IMR-90 (cell line): ENCODE measurements at regions not wholly inside any gene's neighbourhood (a gene's known extent, or its start where the extent isn't known, plus 50 kb on each side); places are given as distances from the start of the nearest gene placed in this dataset.

Experiments
- ATAC-seq: fragments of 200-7000 bp; cut with Tn5 transposase; 2 replicates; pipeline ENCODE4 v1.9.1; 2020; ENCODE audit warnings: low read depth, mild to moderate bottlenecking, moderate library complexity
- BruUV-seq: library from RNA; stranded (reverse); fragments of 400-500 nt; replicated peaks from 2 replicates; lab custom pipeline; 2021; lab: Mats Ljungman, UMichigan
- CTCF ChIA-PET: fragments of 300-600 bp; formaldehyde crosslinking; extraction: SDS; loops from one replicate; lab custom pipeline; 2021; ENCODE audit warnings: antibody characterized with exemption; lab: Yijun Ruan, JAX
- POLR2A ChIA-PET: fragments of 300-600 bp; sonication (Branson Sonifier 250); formaldehyde crosslinking; loops from one replicate; lab custom pipeline; 2022; ENCODE audit warnings: antibody characterized with exemption; ENCODE audit not compliant: unreplicated experiment; lab: Charles Lee
- DNase-seq: peaks from one replicate; pipeline ENCODE4 v3.0.0; 2013
- H2AFZ ChIP-seq: replicated peaks from 2 replicates; pipeline ENCODE3; 2013; ENCODE audit warnings: low read length, mild to moderate bottlenecking; ENCODE audit not compliant: poor library complexity
- H2AK5ac ChIP-seq: 2 replicates; pipeline ENCODE4 v1.6.1; 2013; ENCODE audit warnings: low read depth, low read length, inconsistent platforms
- H2AK9ac ChIP-seq: replicated peaks from 2 replicates; pipeline ENCODE3; 2013; ENCODE audit warnings: mild to moderate bottlenecking, low read depth, low read length, moderate library complexity; ENCODE audit not compliant: poor library complexity
- H2BK120ac ChIP-seq: 2 replicates; pipeline ENCODE4 v1.6.1; 2013; ENCODE audit warnings: low read depth, low read length, inconsistent platforms
- H2BK15ac ChIP-seq: 3 replicates; pipeline ENCODE4 v1.6.1; 2013; ENCODE audit warnings: low read depth, low read length, inconsistent platforms
- H2BK20ac ChIP-seq: 2 replicates; pipeline ENCODE4 v1.6.1; 2013; ENCODE audit warnings: low read depth, mild to moderate bottlenecking, inconsistent platforms, low read length, moderate library complexity
- H2BK5ac ChIP-seq: 2 replicates; pipeline ENCODE4 v1.6.1; 2013; ENCODE audit warnings: mild to moderate bottlenecking, low read depth, low read length, inconsistent platforms; ENCODE audit not compliant: poor library complexity, severe bottlenecking
- H3K14ac ChIP-seq: replicated peaks from 2 replicates; pipeline ENCODE4 v1.6.1; 2013; ENCODE audit warnings: low read depth, low read length, inconsistent platforms
- H3K18ac ChIP-seq: 2 replicates; pipeline ENCODE4 v1.6.1; 2013; ENCODE audit warnings: low read depth, low read length, control low read depth
- H3K23ac ChIP-seq: 2 replicates; pipeline ENCODE4 v1.6.1; 2013; ENCODE audit warnings: low read depth, low read length, inconsistent platforms
- H3K27ac ChIP-seq: 2 replicates; pipeline ENCODE4 v1.5.1; 2013; ENCODE audit warnings: mild to moderate bottlenecking, control low read depth, low read length; ENCODE audit not compliant: insufficient read depth
- H3K27me3 ChIP-seq: 2 replicates; pipeline ENCODE4 v1.6.1; 2013; ENCODE audit warnings: low read length; ENCODE audit not compliant: control insufficient read depth, insufficient read depth
- H3K36me3 ChIP-seq: 2 replicates; pipeline ENCODE4 v1.6.1; 2013; ENCODE audit warnings: low read length, mixed read lengths; ENCODE audit not compliant: control insufficient read depth, insufficient read depth
- H3K4ac ChIP-seq: 2 replicates; pipeline ENCODE4 v1.6.1; 2013; ENCODE audit warnings: low read depth, low read length, inconsistent platforms
- H3K4me1 ChIP-seq: 2 replicates; pipeline ENCODE4 v1.6.1; 2013; ENCODE audit warnings: low read length, mixed read lengths; ENCODE audit not compliant: control insufficient read depth, insufficient read depth
- H3K4me2 ChIP-seq: 2 replicates; pipeline ENCODE4 v1.6.1; 2013; ENCODE audit warnings: low read depth, mild to moderate bottlenecking, control low read depth, low read length, moderate library complexity
- H3K4me3 ChIP-seq: 2 replicates; pipeline ENCODE4 v1.5.1; 2013; ENCODE audit warnings: low read depth, mild to moderate bottlenecking, control low read depth, low read length, moderate library complexity; ENCODE audit not compliant: insufficient read depth
- H3K56ac ChIP-seq: 2 replicates; pipeline ENCODE4 v1.6.1; 2013; ENCODE audit warnings: low read length, inconsistent platforms; ENCODE audit not compliant: insufficient read depth; ENCODE audit errors: extremely low read depth
- H3K79me1 ChIP-seq, 2 experiments: 2 replicates each; pipeline ENCODE4 v1.6.1; 2013; ENCODE audit warnings: low read length in 2 of 2, inconsistent platforms in 1 of 2, low read depth in 1 of 2
- H3K9ac ChIP-seq: 2 replicates; pipeline ENCODE4 v1.6.1; 2013; ENCODE audit warnings: low read depth, low read length, control low read depth
- H3K9me1 ChIP-seq: 2 replicates; pipeline ENCODE4 v1.6.1; 2013; ENCODE audit warnings: low read length, inconsistent platforms; ENCODE audit not compliant: insufficient read depth
- H3K9me3 ChIP-seq: 2 replicates; pipeline ENCODE4 v1.6.1; 2013; ENCODE audit warnings: low read length; ENCODE audit not compliant: control insufficient read depth, insufficient read depth
- H4K20me1 ChIP-seq: 2 replicates; pipeline ENCODE4 v1.6.1; 2013; ENCODE audit warnings: low read length, inconsistent platforms; ENCODE audit not compliant: insufficient read depth
- H4K5ac ChIP-seq: 2 replicates; pipeline ENCODE4 v1.6.1; 2013; ENCODE audit warnings: mild to moderate bottlenecking, low read depth, low read length, control low read depth
- H4K8ac ChIP-seq, 2 experiments: 2 replicates each; pipeline ENCODE4 v1.6.1; 2013; ENCODE audit warnings: low read depth in 2 of 2, low read length in 2 of 2, control low read depth in 1 of 2, inconsistent platforms in 1 of 2
- H4K91ac ChIP-seq: 2 replicates; pipeline ENCODE4 v1.6.1; 2013; ENCODE audit warnings: low read depth, low read length, inconsistent platforms; ENCODE audit not compliant: insufficient read depth
- BHLHE40 ChIP-seq: fragments of 150-350 bp; IDR thresholded peaks from 2 replicates; pipeline ENCODE4 v1.6.1; 2016; ENCODE audit warnings: mild to moderate bottlenecking, low read depth, low read length
- MAFK ChIP-seq: IDR thresholded peaks from 2 replicates; pipeline ENCODE4 v1.6.1; 2012; ENCODE audit warnings: low read depth, low read length, improper control_type of control experiment
- MAZ ChIP-seq: IDR thresholded peaks from 2 replicates; pipeline ENCODE4 v1.6.1; 2012; ENCODE audit warnings: low read depth, mild to moderate bottlenecking, low read length, improper control_type of control experiment, moderate library complexity, borderline replicate concordance
- NFE2L2 ChIP-seq: fragments of 150-350 bp; IDR thresholded peaks from 2 replicates; pipeline ENCODE4 v1.6.1; 2016; ENCODE audit warnings: low read depth, mild to moderate bottlenecking, low read length
- POLR2A ChIP-seq: IDR thresholded peaks from 2 replicates; pipeline ENCODE4 v1.6.1; 2012; ENCODE audit warnings: mild to moderate bottlenecking, low read depth, low read length
- RAD21 ChIP-seq: IDR thresholded peaks from 2 replicates; pipeline ENCODE4 v1.6.1; 2012; ENCODE audit warnings: low read length, improper control_type of control experiment
- RCOR1 ChIP-seq: IDR thresholded peaks from 2 replicates; pipeline ENCODE4 v1.6.1; 2012; ENCODE audit warnings: mild to moderate bottlenecking, low read length, improper control_type of control experiment; ENCODE audit not compliant: insufficient replicate concordance
- SMC3 ChIP-seq: fragments of 150-350 bp; IDR thresholded peaks from 2 replicates; pipeline ENCODE4 v1.6.1; 2016; ENCODE audit warnings: low read depth, mild to moderate bottlenecking, antibody characterized with exemption, low read length, moderate library complexity
- WGBS, 2 experiments: methylation state at CpG; one replicate each; pipeline versions ENCODE4 v1.1.5 to v1.1.7; 2013; ENCODE audit warnings: missing lambda C conversion rate in 2 of 2; ENCODE audit not compliant: insufficient read length in 1 of 2; ENCODE audit errors: extremely low coverage in 2 of 2; 5-methylcytosine and 5-hydroxymethylcytosine counted together
- dilution Hi-C: fragments of 300-500 bp; cut with HindIII; formaldehyde crosslinking; loops from one replicate; pipeline ENCODE4 v1.14.3; 2018; ENCODE audit warnings: low sequenced_read_pairs; ENCODE audit not compliant: unreplicated experiment
- in situ Hi-C: fragments of 300-500 bp; cut with MboI; formaldehyde crosslinking; loops from 3 replicates; pipeline ENCODE4 v1.14.3; 2019; ENCODE audit warnings: low sequenced_read_pairs, inconsistent platforms, mixed read lengths
- intact Hi-C: fragments of 100-400 bp; cut with micrococcal nuclease; formaldehyde crosslinking; loops from 2 replicates; pipeline ENCODE4 v1.10.0; 2022
- TF ChIP-seq, protein P1 (sequence below): fragments of 150-350 bp; IDR thresholded peaks from 2 replicates; pipeline ENCODE4 v1.6.1; 2017; ENCODE audit warnings: mild to moderate bottlenecking, antibody characterized with exemption, low read length, low read depth
- TF ChIP-seq, protein P2 (sequence below): fragments of 150-350 bp; IDR thresholded peaks from 2 replicates; pipeline ENCODE4 v1.6.1; 2016; ENCODE audit warnings: low read depth, mild to moderate bottlenecking, low read length, moderate library complexity, borderline replicate concordance

DNA sequence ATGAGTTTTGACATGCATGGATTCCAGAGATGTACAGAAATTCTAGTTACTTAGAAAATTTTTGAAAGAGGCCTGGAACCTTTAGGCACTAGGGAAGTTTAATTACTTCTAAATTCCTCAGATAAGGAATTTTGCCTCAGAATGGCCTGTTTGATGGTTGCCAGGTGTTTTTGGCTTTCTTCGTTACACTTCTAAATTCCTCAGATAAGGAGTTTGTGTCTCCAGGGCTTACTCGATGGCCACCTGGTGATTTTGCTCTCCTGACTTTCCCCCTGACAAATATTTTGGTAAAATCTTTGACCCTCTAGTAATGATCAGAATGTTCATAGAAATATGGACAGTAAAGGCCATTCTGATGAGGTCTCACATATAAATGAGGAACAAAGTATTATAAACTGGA is 64.3 kb downstream of the BEX3 start:
- Histone ChIP-seq H2AFZ (no peak overlapping the region), H3K27me3 (no peaks in the 10 kb centered on the region; the same call in 1 of the 2 replicates), H3K9me1 (0 out of 2 replicates have a peak, but pooled peaks cover 2% of the 10 kb centered on the region), H3K9ac (no peak overlapping the region), H3K9me3 (no peaks in the 10 kb centered on the region), H2AK9ac (no peak overlapping the region), H2BK120ac (no peak overlapping the region), H3K4me2 (no peak overlapping the region), H3K14ac (no peak overlapping the region), H3K27ac (no peak overlapping the region), H4K5ac (no peak overlapping the region), H3K4me3 (no peak overlapping the region), H3K56ac (no peak overlapping the region), H3K79me1 (no peaks in the 10 kb centered on the region), H2BK5ac (no peak overlapping the region), H2BK20ac (no peak overlapping the region), H3K4me1 (peaks cover 3% of the 10 kb centered on the region; the same call in 1 of the 2 replicates), H3K18ac (no peak overlapping the region; the same call in 1 of the 2 replicates), H2AK5ac (no peak overlapping the region), H2BK15ac (no peak overlapping the region), H3K4ac (no peak overlapping the region), H3K36me3 (no peaks in the 10 kb centered on the region), H4K91ac (no peak overlapping the region), H4K20me1 (no peaks in the 10 kb centered on the region), H4K8ac (no peak overlapping the region), H3K23ac (no peak overlapping the region)
- ChIA-PET CTCF (no interaction called here), POLR2A (no interaction called here)
- intact Hi-C loops (no loop called here), dilution Hi-C loops (no loop called here), in situ Hi-C loops (no loop called here)
- BruUV-seq, result no TSS peak
- WGBS, 2 experiments, result no CpG with 5 or more reads among the region's 2 CpGs
- ATAC-seq (no peak), DNase-seq (no peak)
- TF ChIP-seq, protein P1, sequence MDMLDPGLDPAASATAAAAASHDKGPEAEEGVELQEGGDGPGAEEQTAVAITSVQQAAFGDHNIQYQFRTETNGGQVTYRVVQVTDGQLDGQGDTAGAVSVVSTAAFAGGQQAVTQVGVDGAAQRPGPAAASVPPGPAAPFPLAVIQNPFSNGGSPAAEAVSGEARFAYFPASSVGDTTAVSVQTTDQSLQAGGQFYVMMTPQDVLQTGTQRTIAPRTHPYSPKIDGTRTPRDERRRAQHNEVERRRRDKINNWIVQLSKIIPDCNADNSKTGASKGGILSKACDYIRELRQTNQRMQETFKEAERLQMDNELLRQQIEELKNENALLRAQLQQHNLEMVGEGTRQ, result no peak
- TF ChIP-seq MAFK (no peak), MAZ (no peak), POLR2A (no peak), NFE2L2 (no peak), RAD21 (no peak), RCOR1 (no peak), BHLHE40 (no peak), SMC3 (no peak)
- TF ChIP-seq, protein P2, sequence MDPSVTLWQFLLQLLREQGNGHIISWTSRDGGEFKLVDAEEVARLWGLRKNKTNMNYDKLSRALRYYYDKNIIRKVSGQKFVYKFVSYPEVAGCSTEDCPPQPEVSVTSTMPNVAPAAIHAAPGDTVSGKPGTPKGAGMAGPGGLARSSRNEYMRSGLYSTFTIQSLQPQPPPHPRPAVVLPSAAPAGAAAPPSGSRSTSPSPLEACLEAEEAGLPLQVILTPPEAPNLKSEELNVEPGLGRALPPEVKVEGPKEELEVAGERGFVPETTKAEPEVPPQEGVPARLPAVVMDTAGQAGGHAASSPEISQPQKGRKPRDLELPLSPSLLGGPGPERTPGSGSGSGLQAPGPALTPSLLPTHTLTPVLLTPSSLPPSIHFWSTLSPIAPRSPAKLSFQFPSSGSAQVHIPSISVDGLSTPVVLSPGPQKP, result no peak
